GM19239 (cell line): ENCODE measurements at regions not wholly inside any gene's neighbourhood (a gene's known extent, or its start where the extent isn't known, plus 50 kb on each side); places are given as distances from the start of the nearest gene placed in this dataset.
A peak's percentile ranks its signal among the peaks of the same experiment; 100 is the strongest.
"Not testable (repeated sequence)": the region's sequence is repeated elsewhere in the genome, so short reads cannot be mapped to it uniquely, and the experiment has no call there.

Experiments used
- DNase-seq: peaks from one replicate; pipeline ENCODE4 v3.0.0; 2011; ENCODE audit warnings: low spot score; ENCODE audit not compliant: insufficient read length
- FAIRE-seq: peaks from 2 replicates; lab custom pipeline; 2011; peaks lifted over from hg19 to GRCh38; lab: Jason Lieb, UNC

DNA sequence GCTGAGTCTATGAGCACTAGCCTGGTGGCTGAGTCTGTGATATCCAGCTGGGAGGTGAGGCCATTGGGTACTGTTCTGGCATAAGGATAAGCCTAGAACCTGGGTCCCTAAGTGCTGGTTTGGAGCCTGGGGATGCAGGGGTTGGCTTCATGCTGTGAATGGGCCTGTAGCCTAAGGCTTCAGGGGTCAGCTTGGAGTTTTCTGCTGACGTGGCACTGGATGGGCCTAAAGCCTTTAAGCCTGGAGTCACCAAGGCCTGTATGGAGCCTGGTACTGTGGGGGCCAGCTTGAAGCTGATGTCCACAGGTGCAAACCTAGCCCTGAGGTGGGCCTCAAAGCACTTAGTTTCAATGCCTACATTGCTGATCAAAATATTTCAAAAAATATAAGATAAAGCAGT is 979.6 kb upstream of the POU3F4 start:
- DNase-seq = no peak
- no peak for FAIRE-seq

DNA sequence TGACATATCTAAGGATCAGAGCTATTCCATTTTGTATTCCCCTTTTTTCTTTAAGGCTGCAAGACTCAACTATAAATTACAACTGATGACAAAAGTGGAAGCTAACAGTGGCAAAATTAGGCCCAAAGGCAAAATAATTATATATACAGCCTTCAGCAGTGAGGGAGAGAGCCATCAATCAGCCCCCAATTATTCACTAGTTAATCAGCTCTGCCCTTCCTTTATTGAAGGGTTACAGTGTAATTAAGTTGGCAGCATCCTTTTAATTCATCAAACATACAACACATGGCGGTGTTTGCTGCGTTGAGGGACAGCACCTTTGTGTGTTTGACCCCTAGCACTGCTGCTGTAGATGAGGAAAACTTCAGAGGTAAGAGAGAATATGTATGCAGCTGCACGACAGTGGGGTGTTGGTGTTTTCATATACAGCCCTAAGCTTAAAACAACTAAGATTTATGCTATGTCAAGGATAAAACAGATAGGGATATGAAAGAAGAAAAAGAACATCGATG is 973.9 kb upstream of the POU3F4 start:
- no peak for DNase-seq
- FAIRE-seq = no peak

DNA sequence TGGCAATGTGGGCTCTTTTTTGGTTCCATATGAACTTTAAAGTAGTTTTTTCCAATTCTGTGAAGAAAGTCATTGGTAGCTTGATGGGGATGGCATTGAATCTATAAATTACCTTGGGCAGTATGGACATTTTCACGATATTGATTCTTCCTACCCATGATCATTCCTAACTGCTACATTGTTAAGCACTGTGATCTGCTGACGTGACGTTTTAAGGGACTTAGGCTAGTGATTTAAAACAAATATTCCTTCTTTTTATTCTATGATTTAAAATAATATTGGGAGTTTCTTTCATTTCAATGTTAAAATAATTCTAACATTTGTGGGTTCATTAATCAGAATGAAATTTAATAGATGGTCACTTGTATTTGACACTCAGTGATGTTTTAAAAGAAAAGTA is 970.9 kb upstream of the POU3F4 start:
- FAIRE-seq, DNase-seq: not testable (repeated sequence)

DNA sequence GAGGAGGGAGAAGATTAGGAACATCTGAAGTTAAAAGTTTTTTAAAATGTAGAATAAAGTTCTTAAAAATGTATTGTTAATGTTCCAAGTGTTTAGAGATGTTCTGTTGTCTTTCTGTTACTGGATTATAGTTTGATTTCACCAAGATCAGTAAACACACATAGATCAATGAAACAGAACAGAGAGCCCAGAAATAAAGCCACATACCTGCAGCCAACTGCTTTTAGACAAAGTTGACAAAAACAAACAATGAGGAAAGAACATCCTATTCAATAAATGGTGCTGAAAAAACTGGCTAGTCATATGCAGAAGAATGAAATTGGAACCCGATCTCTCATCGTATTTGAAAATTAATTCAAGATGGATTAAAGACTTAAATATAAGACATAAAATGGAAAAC is 966.3 kb upstream of the POU3F4 start:
- FAIRE-seq (no peak), DNase-seq (no peak)

DNA sequence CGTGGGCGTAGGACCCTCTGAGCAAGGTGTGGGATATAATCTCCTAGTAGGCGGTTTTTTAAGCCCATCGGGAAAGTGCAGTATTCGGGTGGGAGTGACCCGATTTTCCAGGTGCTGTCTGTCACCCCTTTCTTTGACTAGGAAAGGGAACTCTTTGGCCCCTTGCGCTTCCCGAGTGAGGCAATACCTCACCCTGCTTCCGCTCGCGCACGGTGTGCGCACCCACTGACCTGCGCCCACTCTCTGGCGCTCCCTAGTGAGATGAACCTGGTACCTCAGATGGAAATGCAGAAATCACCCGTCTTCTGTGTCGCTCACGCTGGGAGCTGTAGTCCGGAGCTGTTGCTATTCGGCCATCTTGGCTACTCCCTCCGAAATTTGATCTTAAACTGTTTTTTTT is 955.9 kb upstream of the POU3F4 start:
- FAIRE-seq, DNase-seq: not testable (repeated sequence)

DNA sequence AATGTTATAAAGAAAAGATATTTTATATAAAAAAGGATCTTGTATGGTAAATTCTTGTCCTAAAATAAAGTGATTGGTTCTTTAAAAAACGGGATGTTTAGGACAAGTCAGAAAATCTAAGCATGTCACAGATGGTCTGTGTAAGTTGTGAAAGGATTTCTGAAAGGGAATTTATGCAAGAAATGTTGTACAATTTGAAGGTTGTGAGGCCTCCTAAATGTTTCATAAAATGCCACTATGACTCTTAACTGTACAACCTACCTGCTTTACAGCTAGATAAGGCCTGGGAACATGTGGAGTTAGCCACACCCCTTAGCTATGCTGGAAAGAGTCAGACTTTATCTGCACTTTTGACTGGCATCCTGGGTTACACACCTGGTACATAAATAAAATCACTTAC is 951.5 kb upstream of the POU3F4 start:
- DNase-seq = no peak
- FAIRE-seq = no peak

DNA sequence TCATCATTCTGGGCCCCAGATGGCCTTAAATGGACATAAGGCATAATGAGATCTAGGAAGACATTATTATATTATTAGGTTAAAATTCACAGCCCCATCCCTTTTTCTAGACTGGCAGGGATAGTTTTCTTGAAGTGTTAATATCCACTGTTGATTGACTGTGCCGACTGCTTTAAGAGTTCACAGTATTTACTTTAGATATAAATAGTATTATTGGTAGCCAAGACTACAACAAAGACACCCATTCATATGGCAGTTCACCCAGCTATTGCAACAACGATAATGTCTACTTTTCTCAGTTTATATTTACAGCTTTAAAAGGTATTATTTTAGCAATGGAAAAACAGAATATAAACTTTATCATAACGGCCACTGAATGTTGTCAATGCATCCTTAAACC is 922.2 kb upstream of the POU3F4 start:
- FAIRE-seq (no peak), DNase-seq (no peak)

DNA sequence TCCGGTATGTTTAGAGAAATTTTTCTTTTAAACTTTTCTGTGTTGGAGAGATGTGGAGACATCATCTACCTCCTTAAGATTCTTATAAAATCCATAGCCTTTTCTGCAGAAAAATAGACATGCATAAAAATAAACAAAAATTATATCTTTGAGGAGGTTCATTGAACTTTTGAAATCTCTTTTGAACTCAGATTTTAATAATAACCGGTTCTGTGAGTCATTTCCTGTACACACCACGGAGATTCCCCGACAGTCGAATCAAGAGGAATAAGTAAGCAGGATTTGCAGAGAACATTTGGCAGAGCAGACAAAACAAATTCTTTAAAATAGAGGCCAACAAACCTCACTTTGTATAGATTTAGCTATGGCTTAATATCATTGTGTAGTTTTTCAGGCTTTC is 918.7 kb upstream of the POU3F4 start:
- DNase-seq = no peak
- FAIRE-seq = no peak

DNA sequence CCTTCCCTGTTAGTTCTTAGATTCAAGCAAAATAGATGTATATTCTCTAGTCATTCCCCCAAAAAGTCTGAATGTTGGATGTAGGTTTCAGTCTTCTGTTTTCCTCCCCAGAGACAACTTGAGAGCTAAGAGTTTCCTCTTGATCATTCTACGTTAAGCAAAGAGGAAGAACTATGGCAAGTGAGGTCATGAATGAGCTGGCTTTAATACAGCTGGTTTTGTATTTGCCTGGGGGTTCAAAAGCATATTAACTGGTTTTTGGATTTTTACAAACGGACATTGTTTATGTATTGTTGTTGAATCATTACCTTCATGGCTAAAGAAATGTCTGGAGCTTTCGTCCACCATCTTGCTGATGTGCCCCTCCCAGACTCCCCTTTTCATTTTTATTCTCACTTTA is 916.7 kb upstream of the POU3F4 start:
- FAIRE-seq (no peak), DNase-seq (no peak)

DNA sequence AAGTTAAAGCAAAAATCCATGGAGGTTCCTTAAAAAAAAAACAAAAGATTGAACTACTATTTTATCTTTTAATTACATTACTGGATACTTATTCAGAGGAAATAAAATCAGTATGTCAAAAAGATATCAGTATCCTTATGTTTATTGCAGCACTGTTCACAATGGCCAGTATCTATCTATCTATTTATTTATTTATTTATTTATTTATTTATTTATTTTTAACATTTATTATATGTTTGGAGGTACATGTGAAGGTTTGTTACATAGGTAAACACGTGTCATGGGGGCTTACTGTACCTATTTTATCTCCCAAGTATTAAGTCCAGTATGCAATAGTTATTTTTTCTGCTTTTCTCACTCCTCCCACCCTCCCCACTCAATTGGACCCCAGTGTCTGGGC is 881.1 kb upstream of the POU3F4 start:
- FAIRE-seq (no peak), DNase-seq (no peak)

DNA sequence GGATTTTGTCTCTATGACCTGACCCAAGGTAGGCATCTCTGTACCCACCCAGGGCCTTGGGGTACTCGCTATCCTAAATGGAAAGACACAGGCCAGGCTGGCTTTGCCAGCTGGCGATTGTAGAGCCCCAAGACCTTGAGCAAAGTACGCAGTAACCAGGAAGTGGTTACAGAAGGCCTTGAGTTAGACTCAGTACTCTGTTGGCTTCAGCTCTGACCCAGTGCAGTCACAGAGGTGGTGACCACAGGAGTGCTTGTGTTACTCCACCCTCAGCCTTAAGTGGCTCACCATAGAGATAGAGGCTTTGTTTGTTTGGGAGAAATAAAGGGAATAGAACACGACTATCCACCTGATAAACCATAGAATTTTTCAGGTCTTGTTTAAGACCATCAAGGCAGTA is 880.5 kb upstream of the POU3F4 start:
- DNase-seq (no peak), FAIRE-seq (no peak)

DNA sequence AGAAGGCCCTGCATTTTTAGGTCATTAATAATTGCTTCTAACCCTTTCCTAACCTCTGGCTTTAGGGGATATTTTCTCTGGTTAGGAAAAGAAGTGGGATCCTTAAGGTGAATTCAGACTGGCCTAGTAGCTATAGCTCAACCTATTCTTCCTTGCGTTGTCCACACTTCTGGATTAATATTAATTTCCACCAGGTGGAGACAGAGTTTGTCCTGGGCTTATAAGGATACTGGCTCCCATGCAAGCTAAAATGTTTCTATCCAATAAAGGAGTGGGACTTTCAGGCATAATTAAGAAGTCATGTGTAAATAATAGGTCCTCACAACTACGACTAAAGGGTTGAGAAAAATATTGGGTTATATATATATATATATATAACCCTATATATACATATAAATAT is 860.0 kb upstream of the POU3F4 start:
- no peak for FAIRE-seq
- DNase-seq = no peak

DNA sequence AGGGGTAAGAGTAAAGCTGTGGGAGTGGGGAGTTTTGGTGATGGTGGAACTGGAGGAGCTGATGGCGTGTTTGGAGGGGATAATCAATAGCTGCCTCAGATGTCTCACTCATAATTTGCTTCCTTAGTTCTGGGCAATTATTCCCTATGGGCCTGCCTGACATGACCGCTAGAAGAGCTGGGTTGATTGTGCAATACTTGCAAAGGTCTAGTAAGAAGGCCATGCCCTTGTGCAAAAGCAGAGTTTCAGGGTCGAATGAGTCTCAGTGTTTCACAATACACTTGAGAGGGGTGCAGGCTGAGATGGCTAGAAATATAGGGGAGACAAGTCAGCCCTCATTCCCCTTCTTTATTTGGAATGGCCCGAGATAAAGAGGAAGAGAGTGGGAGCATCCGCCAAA is 858.4 kb upstream of the POU3F4 start:
- DNase-seq (no peak), FAIRE-seq (no peak)

DNA sequence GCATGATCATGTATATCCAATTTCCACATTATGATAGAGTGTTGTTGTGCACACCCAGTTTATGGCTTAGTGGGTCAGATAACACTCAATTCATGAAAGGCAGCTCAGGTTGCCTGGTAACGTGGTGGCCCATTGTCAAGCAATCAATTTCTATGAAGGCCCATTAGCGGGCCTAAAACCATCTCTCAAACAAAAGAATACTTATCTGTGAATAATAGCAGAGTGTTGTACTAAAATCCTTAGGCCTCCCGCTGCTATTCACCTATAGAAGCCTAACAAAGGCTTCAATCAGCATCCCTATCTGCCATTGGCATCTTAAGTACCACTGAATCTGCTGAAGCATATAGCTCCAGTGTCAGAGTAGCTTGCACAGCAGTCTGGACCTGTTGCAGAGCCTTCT is 849.6 kb upstream of the POU3F4 start:
- FAIRE-seq (no peak), DNase-seq (no peak)

DNA sequence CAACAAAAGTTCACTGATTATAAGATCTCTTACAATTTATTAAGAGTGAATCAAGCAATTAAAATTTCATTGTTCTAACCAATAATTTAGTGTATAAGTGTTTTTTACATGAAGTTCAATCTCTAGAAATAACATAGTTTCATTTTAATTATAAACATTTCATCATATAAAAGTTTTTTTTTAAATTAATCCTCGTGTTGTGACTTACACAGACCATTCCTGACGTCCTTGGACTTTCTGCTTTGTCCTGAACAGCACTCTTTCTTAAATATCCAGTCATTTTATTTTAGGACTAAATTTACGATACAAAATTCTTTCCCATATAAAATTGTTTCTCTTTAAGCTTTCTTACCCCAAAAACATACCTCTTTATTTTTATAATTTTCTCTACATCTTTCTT is 841.7 kb upstream of the POU3F4 start:
- FAIRE-seq (no peak), DNase-seq (no peak)

DNA sequence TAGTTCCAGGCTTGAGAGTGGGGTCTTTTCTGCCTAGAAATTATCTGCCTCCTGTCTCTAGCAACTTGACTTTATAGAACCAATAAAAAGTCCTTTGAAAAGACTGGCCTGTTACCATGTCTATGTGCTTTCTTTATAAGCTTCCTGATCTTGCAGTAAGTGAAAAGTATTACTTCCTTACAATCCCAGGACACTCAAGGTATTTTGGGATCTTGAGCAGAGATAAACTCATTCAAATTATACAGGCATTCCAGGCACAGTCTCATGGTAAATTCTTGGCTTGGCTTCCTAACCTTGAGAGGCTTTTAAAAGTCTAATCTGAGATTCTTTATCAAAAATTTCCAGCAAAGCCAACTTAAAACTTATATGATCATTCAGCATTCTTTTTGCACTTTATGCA is 833.0 kb upstream of the POU3F4 start:
- no peak for DNase-seq
- no peak for FAIRE-seq

DNA sequence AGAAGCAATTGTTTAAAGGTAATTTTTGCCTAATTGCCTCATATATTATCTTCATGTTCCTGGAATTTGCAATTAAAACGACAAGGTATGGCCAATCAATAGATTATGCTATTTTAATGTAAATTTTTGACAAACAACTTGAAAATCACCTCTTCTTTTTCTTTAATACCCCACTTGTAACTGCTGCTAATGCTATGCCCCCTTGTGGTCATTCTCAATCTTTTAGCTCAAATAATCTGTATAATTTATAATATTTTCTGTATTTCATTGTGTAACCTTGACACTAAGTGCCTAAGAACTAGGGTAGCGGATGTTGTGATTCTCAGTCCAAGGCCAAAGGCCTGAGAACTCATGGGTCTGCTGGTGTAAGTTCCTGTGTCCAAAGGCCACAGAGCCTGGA is 831.7 kb upstream of the POU3F4 start:
- FAIRE-seq (no peak), DNase-seq (no peak)

DNA sequence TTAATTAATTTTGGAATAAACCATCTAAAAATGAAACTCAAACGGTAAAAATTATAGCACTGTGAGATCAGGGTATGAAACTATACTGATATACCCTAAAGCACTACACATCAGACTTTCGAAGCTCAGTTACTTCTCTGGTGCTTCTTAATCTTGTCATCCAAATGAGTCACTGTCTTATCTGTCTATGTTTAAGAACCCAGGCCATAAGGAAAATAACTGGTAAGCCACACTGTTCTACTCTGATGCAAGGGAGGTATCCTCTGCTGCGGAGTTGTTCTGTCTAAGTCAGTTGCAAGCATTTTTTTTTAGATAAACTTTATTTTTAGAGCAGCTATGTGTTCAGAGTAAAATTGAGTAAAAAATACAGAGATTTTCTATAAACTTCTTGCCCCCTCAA is 830.8 kb upstream of the POU3F4 start:
- FAIRE-seq (peak; percentile 4), DNase-seq (no peak)

DNA sequence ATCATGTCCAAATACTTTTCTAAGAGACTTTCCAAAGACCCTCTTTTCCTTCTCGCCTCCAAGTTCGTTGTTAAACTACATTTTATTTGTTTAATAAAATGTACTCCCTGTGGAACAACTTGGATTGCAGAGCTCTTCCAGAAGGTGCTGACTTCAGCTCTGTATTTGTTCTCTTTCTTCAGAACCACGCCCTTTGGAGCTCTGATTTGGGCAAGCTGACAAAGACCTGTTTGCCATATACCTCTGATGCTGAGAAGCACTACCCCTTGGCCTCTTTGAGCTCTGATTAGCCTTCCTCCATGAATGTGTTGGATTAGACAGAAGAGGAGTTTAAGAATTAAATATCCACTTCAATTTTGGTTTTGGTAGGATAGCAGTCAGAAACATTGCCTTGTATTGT is 815.1 kb upstream of the POU3F4 start:
- no peak for DNase-seq

DNA sequence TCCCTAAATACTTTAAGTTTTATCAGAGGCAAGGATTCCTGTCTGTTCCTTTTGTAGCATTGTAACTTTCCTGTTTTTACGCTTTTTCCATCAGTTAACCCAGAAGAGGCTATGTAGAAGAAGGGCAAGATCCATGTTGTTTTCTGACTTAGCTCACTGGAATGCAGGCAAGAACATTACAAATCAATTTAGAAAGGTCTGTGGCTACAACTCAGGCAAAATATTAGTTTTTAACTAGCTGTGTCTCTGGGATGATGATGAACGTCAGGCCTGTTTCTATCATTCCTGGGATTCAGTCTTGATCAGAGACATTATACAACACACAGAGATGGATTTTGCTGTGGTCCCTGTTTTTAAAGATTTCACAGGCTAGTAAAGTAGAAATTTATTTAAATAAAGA is 813.0 kb upstream of the POU3F4 start:
- no peak for FAIRE-seq
- DNase-seq = no peak

More for the DNA sequence above, 815.1 kb upstream of the POU3F4 start:
- FAIRE-seq = no peak

DNA sequence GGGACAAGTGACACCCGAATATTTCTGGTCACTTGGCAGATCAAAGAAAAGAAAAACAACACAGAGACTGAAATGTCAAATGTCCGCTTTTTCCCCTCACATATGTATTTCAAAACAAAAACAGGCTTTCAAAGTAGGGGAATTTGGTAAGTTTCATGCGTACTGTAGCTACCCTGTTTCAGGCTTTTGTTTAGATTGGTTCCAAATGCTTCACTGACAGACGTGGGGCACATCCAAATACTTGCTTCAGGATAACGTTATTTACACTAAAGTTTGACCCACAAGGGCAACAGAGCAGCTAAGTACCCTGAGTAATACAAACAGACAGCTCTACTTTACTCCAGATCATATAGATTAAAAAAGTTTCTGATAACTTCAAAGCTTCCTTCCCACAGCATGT is 804.5 kb upstream of the POU3F4 start:
- FAIRE-seq (no peak), DNase-seq (no peak)

DNA sequence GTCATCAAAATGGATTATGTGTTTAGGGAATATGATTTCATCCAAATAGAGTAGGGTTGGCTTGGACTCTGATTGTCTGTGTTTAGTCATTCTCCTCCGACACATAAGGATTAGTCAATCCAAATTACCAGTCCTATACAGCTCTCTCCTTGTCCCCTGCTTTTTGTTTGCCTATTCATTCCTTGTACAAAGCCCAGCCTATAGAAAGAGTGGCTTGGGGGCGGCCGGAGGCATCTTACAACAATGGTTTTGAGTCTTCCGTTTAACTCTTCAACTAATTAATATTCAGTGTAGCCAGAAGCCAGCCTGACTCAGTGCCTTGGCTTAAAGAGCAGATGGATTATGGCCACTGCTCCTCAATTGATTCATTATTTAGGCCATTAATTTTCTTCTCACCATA is 796.6 kb upstream of the POU3F4 start:
- FAIRE-seq = no peak
- DNase-seq = no peak

DNA sequence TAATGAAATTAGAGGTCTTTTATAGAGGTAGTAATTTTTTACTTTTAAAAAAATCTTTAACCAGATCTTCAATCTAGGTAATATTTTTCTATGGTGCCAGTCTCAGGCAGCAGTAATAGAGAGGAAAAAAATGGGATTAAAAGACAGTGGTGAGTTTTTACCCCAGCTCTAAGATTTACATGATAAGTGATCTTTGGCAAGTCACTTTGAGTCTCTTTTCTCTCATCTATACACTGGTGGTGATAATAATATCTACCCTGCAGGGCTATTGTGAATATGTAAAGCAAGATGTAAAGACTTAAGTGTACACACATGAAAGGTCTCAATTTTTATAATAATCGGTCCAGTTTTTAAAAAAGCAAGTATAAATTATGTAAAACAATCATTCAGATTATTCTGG is 786.2 kb upstream of the POU3F4 start:
- DNase-seq (no peak), FAIRE-seq (no peak)
